ENCODE measurements at regions not wholly inside any gene's neighbourhood (a gene's known extent, or its start where the extent isn't known, plus 50 kb on each side); places are given as distances from the start of the nearest gene placed in this dataset.

DNA sequence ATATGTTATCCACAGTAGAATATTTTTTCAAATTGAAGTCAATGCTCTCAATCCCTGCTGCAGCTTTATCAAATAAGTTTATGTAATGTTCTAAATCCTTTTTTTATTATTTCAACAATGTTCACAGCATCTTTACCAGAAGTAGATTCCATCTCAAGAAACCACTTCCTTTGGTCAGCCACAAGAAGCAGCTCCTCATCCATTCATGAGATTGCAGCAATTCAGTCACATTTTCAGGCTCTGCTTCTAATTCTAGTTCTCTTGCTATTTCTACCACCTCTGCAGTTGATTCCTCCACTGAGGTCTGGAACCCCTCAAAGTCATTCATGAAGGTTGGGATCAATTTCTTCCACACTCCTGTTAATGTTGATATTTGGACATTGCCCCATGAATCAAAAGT, 2301.3 kb upstream of the TENM3 start:
- TF ChIP-seq, protein P1, sequence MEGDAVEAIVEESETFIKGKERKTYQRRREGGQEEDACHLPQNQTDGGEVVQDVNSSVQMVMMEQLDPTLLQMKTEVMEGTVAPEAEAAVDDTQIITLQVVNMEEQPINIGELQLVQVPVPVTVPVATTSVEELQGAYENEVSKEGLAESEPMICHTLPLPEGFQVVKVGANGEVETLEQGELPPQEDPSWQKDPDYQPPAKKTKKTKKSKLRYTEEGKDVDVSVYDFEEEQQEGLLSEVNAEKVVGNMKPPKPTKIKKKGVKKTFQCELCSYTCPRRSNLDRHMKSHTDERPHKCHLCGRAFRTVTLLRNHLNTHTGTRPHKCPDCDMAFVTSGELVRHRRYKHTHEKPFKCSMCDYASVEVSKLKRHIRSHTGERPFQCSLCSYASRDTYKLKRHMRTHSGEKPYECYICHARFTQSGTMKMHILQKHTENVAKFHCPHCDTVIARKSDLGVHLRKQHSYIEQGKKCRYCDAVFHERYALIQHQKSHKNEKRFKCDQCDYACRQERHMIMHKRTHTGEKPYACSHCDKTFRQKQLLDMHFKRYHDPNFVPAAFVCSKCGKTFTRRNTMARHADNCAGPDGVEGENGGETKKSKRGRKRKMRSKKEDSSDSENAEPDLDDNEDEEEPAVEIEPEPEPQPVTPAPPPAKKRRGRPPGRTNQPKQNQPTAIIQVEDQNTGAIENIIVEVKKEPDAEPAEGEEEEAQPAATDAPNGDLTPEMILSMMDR (IDR thresholded peaks at IDR 0.05): no peak
- no peak for TF ChIP-seq POLR2A (IDR thresholded peaks at IDR 0.05)
